Activated CD8-positive, alpha-beta T cell treated with anti-CD3 and anti-CD28 coated beads for 36 hours (primary cell): ENCODE measurements at regions not wholly inside any gene's neighbourhood (a gene's known extent, or its start where the extent isn't known, plus 50 kb on each side); places are given as distances from the start of the nearest gene placed in this dataset.

Source experiments
- ATAC-seq: fragments of 200-7000 bp; cut with Tn5 transposase; one replicate; pipeline ENCODE4 v1.10.0; 2021; ENCODE audit warnings: mild to moderate bottlenecking, moderate library complexity
- CTCF ChIA-PET: fragments of 350-600 bp; sonication (Branson Sonifier 250); formaldehyde crosslinking; loops from one replicate; lab custom pipeline; 2021; ENCODE audit warnings: antibody characterized with exemption; lab: Charles Lee
- POLR2A ChIA-PET: fragments of 350-600 bp; sonication (Branson Sonifier 250); formaldehyde crosslinking; loops from one replicate; lab custom pipeline; 2021; ENCODE audit warnings: antibody characterized with exemption; lab: Charles Lee
- DNase-seq: peaks from one replicate; pipeline ENCODE4 v3.0.0-alpha.2; 2020
- H3K27ac Mint-ChIP-seq: one replicate; pipeline ENCODE4 v1.8.0; 2021; ENCODE audit warnings: mild to moderate bottlenecking, mixed read lengths
- H3K27me3 Mint-ChIP-seq: one replicate; pipeline ENCODE4 v1.8.0; 2021; ENCODE audit warnings: mixed read lengths
- H3K36me3 Mint-ChIP-seq: one replicate; pipeline ENCODE4 v1.8.0; 2021; ENCODE audit warnings: low read depth, mixed read lengths
- H3K4me1 Mint-ChIP-seq: one replicate; pipeline ENCODE4 v1.8.0; 2021; ENCODE audit warnings: low read depth, mixed read lengths
- H3K4me3 Mint-ChIP-seq: one replicate; pipeline ENCODE4 v1.8.0; 2021; ENCODE audit warnings: mild to moderate bottlenecking, moderate library complexity, mixed read lengths
- H3K9me3 Mint-ChIP-seq: one replicate; pipeline ENCODE4 v1.8.0; 2021; ENCODE audit warnings: mixed read lengths
- intact Hi-C: fragments of 100-400 bp; cut with micrococcal nuclease; formaldehyde crosslinking; loops from one replicate; pipeline ENCODE4 v1.10.0; 2022
- TF ChIP-seq, protein P1 (sequence below): fragments of 200-600 bp; IDR thresholded peaks from one replicate; pipeline ENCODE4 v1.8.0; 2022; ENCODE audit warnings: antibody characterized with exemption, mild to moderate bottlenecking

DNA sequence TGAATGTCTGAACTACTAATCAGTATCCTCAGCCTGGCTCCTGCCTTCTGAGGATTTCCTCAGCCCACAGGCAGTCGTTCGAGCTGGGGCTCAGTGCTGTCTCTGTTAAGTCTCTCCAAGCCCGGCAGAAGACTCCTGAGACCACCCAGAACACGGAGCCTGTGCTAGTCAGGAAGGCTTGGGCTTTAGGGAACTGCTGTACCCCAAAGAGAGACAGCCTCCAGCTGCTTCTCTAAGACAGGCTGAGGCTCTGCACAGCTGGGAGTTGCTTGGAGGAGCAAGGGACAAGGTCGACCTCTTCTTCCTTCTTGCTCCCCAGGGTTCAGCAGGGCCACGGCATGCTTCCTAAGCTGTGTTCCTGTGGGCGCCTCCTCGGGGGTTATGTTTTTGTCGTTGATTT is 283.4 kb upstream of the MYT1L start:
- intact Hi-C loops: no loop called here
- Mint-ChIP-seq H3K36me3 (peaks cover 7% of the 10 kb centered on the region), H3K27ac (no peak overlapping the region), H3K4me1 (peaks cover 4% of the 10 kb centered on the region), H3K27me3 (peaks cover 2% of the 10 kb centered on the region), H3K9me3 (peaks cover 7% of the 10 kb centered on the region), H3K4me3 (no peak overlapping the region)
- DNase-seq (no peak), ATAC-seq (no peak)
- CTCF ChIA-PET: no interaction called here
- POLR2A ChIA-PET: interaction anchor here (1.2 kb wide), 1 partner anchor 14 kb away, joined by 6 read pairs; no protein-coding TSS in a partner anchor
- TF ChIP-seq, protein P1, sequence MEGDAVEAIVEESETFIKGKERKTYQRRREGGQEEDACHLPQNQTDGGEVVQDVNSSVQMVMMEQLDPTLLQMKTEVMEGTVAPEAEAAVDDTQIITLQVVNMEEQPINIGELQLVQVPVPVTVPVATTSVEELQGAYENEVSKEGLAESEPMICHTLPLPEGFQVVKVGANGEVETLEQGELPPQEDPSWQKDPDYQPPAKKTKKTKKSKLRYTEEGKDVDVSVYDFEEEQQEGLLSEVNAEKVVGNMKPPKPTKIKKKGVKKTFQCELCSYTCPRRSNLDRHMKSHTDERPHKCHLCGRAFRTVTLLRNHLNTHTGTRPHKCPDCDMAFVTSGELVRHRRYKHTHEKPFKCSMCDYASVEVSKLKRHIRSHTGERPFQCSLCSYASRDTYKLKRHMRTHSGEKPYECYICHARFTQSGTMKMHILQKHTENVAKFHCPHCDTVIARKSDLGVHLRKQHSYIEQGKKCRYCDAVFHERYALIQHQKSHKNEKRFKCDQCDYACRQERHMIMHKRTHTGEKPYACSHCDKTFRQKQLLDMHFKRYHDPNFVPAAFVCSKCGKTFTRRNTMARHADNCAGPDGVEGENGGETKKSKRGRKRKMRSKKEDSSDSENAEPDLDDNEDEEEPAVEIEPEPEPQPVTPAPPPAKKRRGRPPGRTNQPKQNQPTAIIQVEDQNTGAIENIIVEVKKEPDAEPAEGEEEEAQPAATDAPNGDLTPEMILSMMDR: no peak

DNA sequence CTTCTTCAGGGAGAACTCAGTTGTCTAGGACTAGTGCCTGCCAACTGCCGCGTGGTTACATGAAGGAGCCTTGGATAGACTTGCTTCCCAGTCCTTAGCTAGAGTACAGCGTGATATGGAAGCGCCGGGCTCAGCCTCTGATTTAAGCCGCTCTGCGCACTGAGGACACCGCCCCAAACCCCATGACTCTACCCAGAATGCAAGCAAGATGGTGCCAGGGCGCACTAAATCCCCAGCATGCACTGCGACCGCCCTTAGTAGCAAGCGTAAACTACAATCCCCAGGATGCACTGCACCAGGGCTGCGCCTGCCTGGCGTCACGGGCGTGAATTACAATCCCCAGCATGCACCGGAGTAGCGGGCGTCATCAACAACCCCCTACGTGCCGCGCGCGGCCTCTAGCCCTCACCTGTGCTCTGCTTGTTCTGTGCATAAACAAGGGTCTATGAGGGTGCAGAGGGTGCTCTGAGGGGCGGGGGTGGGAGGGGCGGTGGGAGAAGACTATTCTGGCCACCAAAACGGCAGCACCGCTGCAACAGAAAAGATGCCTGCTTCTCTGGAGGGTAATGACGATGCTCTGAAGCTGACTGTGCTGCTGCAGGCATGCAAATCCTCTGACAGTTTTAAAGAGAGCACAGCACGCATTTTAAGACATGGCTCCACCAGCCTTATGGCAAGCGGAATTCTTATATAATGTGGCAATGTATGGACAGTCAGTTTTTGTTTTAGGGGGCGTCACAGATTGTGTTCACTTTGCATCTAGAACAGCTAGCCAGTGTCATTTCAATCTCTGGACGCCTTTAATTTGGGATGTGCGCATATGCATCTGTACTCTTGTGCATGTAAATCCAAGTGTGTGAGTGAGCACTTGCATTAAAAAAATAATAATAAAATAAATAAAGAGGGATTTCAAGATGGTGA is 282.5 kb upstream of the MYT1L start:
- TF ChIP-seq, protein P1: no peak
- ATAC-seq (peak; percentile 99), DNase-seq (peak; percentile 96)
- Mint-ChIP-seq H3K4me1 (peaks cover 4% of the 10 kb centered on the region), H3K27ac (peak overlapping the region; percentile 88), H3K4me3 (peak overlapping the region; percentile 74), H3K27me3 (peaks cover 2% of the 10 kb centered on the region), H3K9me3 (peaks cover 7% of the 10 kb centered on the region), H3K36me3 (peaks cover 7% of the 10 kb centered on the region)
- CTCF ChIA-PET: no interaction called here
- intact Hi-C loops: no loop called here
- POLR2A ChIA-PET: interaction anchor here (0.6 to 1.2 kb wide), 2 partner anchors 13 to 133 kb away, joined by 3 to 6 read pairs; no protein-coding TSS in a partner anchor

DNA sequence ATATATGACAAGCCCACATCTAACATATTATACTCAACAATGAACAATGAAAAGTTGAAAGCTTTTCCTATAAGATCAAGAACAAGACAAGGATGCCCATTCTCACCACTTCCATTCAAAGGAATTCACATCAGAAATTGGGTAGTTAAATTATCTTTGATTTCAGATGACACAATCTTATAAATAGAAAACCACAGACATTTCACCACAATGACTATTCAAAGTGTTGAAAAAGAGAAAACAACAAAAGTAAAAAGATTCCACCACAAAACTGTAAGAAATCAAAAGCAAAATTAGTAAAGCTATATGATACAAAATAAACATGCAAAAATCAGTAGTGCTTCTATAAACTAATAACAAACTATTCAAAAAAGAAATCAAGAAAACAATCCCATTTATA is 279.7 kb upstream of the MYT1L start:
- Mint-ChIP-seq H3K36me3 (peaks cover 7% of the 10 kb centered on the region), H3K4me3 (no peak overlapping the region), H3K4me1 (peaks cover 4% of the 10 kb centered on the region), H3K27me3 (no peaks in the 10 kb centered on the region), H3K9me3 (peaks cover 7% of the 10 kb centered on the region), H3K27ac (no peak overlapping the region)
- CTCF ChIA-PET: no interaction called here
- intact Hi-C loops: no loop called here
- POLR2A ChIA-PET: interaction anchor here (0.6 kb wide), 1 partner anchor 58 kb away, joined by 3 read pairs; no protein-coding TSS in a partner anchor
- no peak for DNase-seq
- TF ChIP-seq, protein P1: no peak
- no peak for ATAC-seq

DNA sequence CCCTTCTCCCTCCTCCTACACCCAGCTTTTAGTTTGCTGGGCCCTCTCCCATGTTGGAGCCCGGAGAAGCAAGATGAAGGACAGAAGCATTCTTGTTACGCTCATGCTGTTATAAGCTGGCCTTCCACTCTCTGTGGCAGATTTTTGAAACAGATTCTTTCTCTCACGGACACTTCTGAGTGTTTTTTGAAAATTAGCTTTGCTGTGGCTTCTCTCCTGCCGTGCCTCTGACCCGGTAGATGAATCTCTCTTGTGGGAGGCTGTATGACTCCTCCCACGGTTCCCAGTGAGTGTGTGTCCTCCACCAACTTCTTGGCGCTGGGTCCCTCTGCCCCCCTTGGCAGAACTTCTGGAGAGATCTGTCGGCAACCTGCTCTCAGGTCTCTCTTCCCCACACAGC is 269.3 kb upstream of the MYT1L start:
- Mint-ChIP-seq H3K4me1 (no peaks in the 10 kb centered on the region), H3K4me3 (no peak overlapping the region), H3K27ac (no peak overlapping the region), H3K9me3 (peaks cover 4% of the 10 kb centered on the region), H3K36me3 (no peaks in the 10 kb centered on the region), H3K27me3 (no peaks in the 10 kb centered on the region)
- CTCF ChIA-PET: interaction anchor here (0.7 kb wide), 1 partner anchor 53 kb away, joined by 3 read pairs; no protein-coding TSS in a partner anchor
- intact Hi-C loops: no loop called here
- TF ChIP-seq, protein P1: no peak
- ATAC-seq: no peak
- no peak for DNase-seq
- POLR2A ChIA-PET: interaction anchor here (0.9 kb wide), 1 partner anchor 14 kb away, joined by 6 read pairs; no protein-coding TSS in a partner anchor

DNA sequence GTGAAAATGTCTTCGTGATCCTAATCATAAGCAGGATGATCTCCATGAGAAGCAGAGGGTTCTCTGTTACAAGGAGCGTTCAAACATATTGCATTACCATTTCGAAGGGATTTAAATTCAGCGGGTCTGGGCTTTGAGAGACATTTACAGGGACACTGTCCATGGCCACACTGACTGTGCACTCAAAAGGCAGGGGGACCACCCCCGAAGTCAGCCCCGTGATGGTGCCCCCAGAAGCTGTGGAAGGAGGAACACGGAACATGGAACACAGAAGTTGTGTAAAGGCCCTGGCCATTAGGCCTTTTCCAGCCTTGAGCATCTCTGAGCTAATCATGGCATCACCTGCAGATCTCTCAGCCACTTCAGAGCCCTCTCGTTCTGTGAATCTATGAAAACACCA is 268.4 kb upstream of the MYT1L start:
- no peak overlapping the region for H3K27ac Mint-ChIP-seq
- ChIA-PET POLR2A (no interaction called here), CTCF (no interaction called here)
- no peak for DNase-seq
- no peaks in the 10 kb centered on the region for H3K36me3 Mint-ChIP-seq
- TF ChIP-seq, protein P1: no peak
- no peaks in the 10 kb centered on the region for H3K4me1 Mint-ChIP-seq
- ATAC-seq: no peak
- no peak overlapping the region for H3K4me3 Mint-ChIP-seq
- intact Hi-C loops: no loop called here
- H3K9me3 Mint-ChIP-seq: peaks cover 4% of the 10 kb centered on the region
- H3K27me3 Mint-ChIP-seq: no peaks in the 10 kb centered on the region
